ENCODE measurements at regions not wholly inside any gene's neighbourhood (a gene's known extent, or its start where the extent isn't known, plus 50 kb on each side); places are given as distances from the start of the nearest gene placed in this dataset.

DNA sequence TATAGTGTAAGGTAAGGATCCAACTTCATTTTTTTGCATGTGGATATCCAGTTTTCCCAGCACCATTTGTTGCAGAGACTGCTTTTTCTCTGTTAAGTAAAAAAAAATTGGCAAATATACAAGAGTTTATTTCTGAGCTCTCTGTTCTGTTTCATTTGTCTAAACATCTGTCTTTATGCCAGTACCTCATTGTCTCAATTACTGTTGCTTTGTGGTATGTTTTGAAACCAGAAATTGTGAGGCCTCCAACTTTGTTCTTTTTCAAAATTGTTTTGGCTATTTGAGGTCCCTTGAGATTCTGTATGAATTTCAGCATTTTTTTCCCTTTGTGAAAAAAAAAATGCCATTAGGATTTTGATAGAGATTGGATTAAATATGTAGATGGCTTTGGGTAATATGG, 150.5 kb downstream of the MINAR1 start:
- Histone ChIP-seq H3K4me1 (ENCODE audit: insufficient read depth, poor library complexity, severe bottlenecking) (no peaks in the 10 kb centered on the region), H3K9me3 (ENCODE audit: severe bottlenecking) (no peaks in the 10 kb centered on the region), H3K27ac (ENCODE audit: poor library complexity, severe bottlenecking) (no peak overlapping the region), H3K4me3 (ENCODE audit: severe bottlenecking) (no peak overlapping the region), H3K27me3 (ENCODE audit: insufficient read depth, poor library complexity, severe bottlenecking) (peaks cover 74% of the 10 kb centered on the region), H3K36me3 (ENCODE audit: low read depth) (no peaks in the 10 kb centered on the region)
- no peak for ATAC-seq (ENCODE audit: low read depth)
- DNase-seq (ENCODE audit: low spot score), result no peak
- TF ChIP-seq, protein P1, sequence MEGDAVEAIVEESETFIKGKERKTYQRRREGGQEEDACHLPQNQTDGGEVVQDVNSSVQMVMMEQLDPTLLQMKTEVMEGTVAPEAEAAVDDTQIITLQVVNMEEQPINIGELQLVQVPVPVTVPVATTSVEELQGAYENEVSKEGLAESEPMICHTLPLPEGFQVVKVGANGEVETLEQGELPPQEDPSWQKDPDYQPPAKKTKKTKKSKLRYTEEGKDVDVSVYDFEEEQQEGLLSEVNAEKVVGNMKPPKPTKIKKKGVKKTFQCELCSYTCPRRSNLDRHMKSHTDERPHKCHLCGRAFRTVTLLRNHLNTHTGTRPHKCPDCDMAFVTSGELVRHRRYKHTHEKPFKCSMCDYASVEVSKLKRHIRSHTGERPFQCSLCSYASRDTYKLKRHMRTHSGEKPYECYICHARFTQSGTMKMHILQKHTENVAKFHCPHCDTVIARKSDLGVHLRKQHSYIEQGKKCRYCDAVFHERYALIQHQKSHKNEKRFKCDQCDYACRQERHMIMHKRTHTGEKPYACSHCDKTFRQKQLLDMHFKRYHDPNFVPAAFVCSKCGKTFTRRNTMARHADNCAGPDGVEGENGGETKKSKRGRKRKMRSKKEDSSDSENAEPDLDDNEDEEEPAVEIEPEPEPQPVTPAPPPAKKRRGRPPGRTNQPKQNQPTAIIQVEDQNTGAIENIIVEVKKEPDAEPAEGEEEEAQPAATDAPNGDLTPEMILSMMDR (IDR thresholded peaks at IDR 0.05; ENCODE audit: poor library complexity, severe bottlenecking), result no peak

DNA sequence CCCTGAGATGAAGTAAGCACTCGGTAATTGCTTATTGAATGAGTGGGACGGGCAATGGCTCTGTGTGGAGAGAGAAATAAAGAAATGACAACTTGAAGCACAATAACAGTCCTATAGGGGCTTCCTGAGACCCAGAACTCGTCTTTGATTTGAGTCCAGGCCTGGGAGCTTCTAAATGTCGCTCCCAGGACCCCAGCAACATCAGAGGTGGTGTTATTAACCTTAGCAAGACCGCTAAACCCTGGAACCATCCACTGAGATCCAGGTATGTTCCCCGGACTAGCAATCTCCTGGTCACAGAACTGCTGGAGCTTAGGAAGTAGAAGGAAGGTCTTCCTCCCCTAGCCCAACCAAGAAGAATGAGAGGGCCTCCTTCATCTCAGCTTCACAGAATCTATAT, 160.0 kb downstream of the MINAR1 start:
- Histone ChIP-seq H3K4me1 (ENCODE audit: insufficient read depth, poor library complexity, severe bottlenecking) (no peaks in the 10 kb centered on the region), H3K9me3 (ENCODE audit: severe bottlenecking) (no peaks in the 10 kb centered on the region), H3K4me3 (ENCODE audit: severe bottlenecking) (no peak overlapping the region), H3K27ac (ENCODE audit: poor library complexity, severe bottlenecking) (no peak overlapping the region), H3K36me3 (ENCODE audit: low read depth) (no peaks in the 10 kb centered on the region), H3K27me3 (ENCODE audit: insufficient read depth, poor library complexity, severe bottlenecking) (peaks cover 2% of the 10 kb centered on the region)
- DNase-seq (ENCODE audit: low spot score) (no peak), ATAC-seq (ENCODE audit: low read depth) (no peak)
- TF ChIP-seq, protein P1 (IDR thresholded peaks at IDR 0.05; ENCODE audit: poor library complexity, severe bottlenecking), result no peak

DNA sequence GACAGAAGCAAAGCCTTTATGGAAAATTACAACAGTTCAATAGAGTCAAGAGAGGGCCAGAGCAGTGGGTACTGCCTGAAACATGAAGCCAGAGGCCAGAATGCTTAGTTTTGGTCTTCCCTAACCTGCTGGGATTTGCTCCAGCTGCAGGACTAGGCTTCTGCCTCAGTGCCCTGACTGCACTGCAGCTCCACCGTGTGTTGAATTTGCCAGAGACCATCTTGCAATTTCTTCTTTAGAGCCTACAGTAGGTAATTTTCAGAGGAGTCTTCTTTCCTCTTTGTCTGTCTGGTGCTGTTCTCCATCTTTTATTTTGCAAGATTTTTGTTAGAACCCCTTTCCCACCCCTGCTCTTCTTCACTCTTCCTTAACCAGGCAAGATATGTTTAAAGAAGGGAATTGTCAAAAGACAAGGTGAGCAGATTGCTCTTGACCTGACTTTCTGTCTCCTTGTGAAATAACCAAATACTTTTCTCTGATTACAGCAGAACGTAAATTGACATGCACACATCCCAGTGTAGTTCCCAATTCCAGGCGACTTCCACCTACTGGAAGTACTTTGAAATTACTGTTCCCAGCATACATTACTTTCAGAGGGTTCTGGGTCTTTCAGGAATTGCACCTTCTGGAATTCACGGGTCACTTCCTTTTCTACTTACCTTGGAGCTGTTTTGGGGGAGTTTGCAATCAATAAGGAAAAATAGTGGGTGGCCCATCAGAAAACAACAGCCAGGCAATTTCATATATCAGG, 161.2 kb downstream of the MINAR1 start:
- TF ChIP-seq, protein P1 (IDR thresholded peaks at IDR 0.05; ENCODE audit: poor library complexity, severe bottlenecking), result peak; percentile 46
- Histone ChIP-seq H3K4me3 (ENCODE audit: severe bottlenecking) (no peak overlapping the region), H3K27me3 (ENCODE audit: insufficient read depth, poor library complexity, severe bottlenecking) (no peaks in the 10 kb centered on the region), H3K27ac (ENCODE audit: poor library complexity, severe bottlenecking) (no peak overlapping the region), H3K9me3 (ENCODE audit: severe bottlenecking) (no peaks in the 10 kb centered on the region), H3K36me3 (ENCODE audit: low read depth) (no peaks in the 10 kb centered on the region), H3K4me1 (ENCODE audit: insufficient read depth, poor library complexity, severe bottlenecking) (no peaks in the 10 kb centered on the region)
- DNase-seq (ENCODE audit: low spot score) (no peak), ATAC-seq (ENCODE audit: low read depth) (peak; percentile 43; the same call in 2 of the 3 replicates)

DNA sequence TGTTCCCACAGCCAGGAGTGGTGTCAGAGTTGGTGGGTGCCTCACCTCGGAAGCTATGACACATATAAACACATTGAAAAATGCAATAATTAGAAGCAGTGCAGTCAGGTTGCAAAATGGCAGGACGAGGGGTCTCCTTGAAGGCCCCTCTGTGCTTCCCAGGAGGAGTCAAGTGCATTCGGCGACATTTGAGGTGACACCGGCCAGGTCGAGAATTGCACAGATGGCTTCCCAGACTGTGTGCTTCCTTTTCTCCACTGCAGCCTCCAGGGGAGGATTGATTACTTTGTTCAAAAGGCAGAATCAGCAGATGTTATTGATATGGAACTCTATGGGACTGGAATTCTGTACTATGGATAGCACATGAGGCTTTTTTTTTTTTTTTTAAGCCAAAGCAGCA, 163.2 kb downstream of the MINAR1 start:
- TF ChIP-seq, protein P1 (IDR thresholded peaks at IDR 0.05; ENCODE audit: poor library complexity, severe bottlenecking), result no peak
- H3K36me3 ChIP-seq (ENCODE audit: low read depth), result no peaks in the 10 kb centered on the region
- no peaks in the 10 kb centered on the region for H3K27me3 ChIP-seq (ENCODE audit: insufficient read depth, poor library complexity, severe bottlenecking)
- H3K4me3 ChIP-seq (ENCODE audit: severe bottlenecking), result no peak overlapping the region
- no peaks in the 10 kb centered on the region for H3K9me3 ChIP-seq (ENCODE audit: severe bottlenecking)
- H3K27ac ChIP-seq (ENCODE audit: poor library complexity, severe bottlenecking), result no peak overlapping the region
- DNase-seq (ENCODE audit: low spot score) (no peak), ATAC-seq (ENCODE audit: low read depth) (no peak)
- no peaks in the 10 kb centered on the region for H3K4me1 ChIP-seq (ENCODE audit: insufficient read depth, poor library complexity, severe bottlenecking)

DNA sequence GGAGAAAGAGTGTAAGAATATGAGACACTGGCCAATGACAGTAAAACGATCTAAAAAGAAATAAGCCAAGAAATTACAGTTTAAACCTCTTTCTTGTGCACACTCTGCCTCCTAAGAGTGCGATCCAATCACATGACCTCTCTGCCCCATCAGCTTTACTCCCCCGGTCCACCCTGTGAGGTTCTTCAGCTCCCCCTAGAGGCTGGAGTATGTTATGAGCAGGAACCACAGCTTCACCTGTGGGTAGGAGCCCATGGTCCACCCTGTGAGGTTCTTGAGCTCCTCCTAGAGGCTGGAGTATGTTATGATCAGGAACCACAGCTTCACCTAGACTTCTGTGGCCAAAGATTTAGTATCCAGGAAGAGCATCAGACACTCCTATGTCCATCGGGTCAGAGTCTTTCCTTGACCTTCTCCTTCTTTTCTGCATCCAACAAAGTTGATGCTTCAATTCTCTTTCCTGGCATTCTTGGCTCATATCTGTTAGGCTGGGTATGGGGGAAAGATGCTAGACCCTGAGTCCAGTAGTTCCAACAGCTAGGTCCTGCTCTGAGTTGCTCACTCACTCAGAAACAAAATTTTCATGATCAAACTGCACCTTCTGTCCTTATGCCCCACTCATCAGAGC, 164.0 kb downstream of the MINAR1 start:
- TF ChIP-seq, protein P1 (IDR thresholded peaks at IDR 0.05; ENCODE audit: poor library complexity, severe bottlenecking), result peak; percentile 98
- Histone ChIP-seq H3K4me1 (ENCODE audit: insufficient read depth, poor library complexity, severe bottlenecking) (no peaks in the 10 kb centered on the region), H3K9me3 (ENCODE audit: severe bottlenecking) (no peaks in the 10 kb centered on the region), H3K27me3 (ENCODE audit: insufficient read depth, poor library complexity, severe bottlenecking) (no peaks in the 10 kb centered on the region), H3K4me3 (ENCODE audit: severe bottlenecking) (no peak overlapping the region), H3K36me3 (ENCODE audit: low read depth) (no peaks in the 10 kb centered on the region), H3K27ac (ENCODE audit: poor library complexity, severe bottlenecking) (no peak overlapping the region)
- no peak for DNase-seq (ENCODE audit: low spot score)
- peak; percentile 86 for ATAC-seq (ENCODE audit: low read depth)
